HEK293T (cell line): ENCODE measurements at regions not wholly inside any gene's neighbourhood (a gene's known extent, or its start where the extent isn't known, plus 50 kb on each side); places are given as distances from the start of the nearest gene placed in this dataset.

ENCODE experiments used
- ARNT ChIP-seq: fragments of 450-650 bp; IDR thresholded peaks from 2 replicates; pipeline ENCODE4 v1.6.1; 2017; ENCODE audit warnings: mild to moderate bottlenecking
- BHLHE40 ChIP-seq: fragments of 450-650 bp; IDR thresholded peaks from 2 replicates; pipeline ENCODE4 v1.6.1; 2016; ENCODE audit warnings: mild to moderate bottlenecking, moderate library complexity, borderline replicate concordance
- ELF4 ChIP-seq: fragments of 450-650 bp; IDR thresholded peaks from 2 replicates; pipeline ENCODE4 v1.6.1; 2017; ENCODE audit warnings: antibody characterized with exemption
- FOXA1 ChIP-seq: fragments of 450-650 bp; IDR thresholded peaks from 2 replicates; pipeline ENCODE4 v1.6.1; 2016; ENCODE audit warnings: mild to moderate bottlenecking
- FOXK2 ChIP-seq: fragments of 450-650 bp; IDR thresholded peaks from 2 replicates; pipeline ENCODE4 v1.6.1; 2016; ENCODE audit warnings: mild to moderate bottlenecking
- FOXM1 ChIP-seq: fragments of 450-650 bp; IDR thresholded peaks from 2 replicates; pipeline ENCODE4 v1.6.1; 2017; ENCODE audit warnings: mild to moderate bottlenecking, borderline replicate concordance
- HDGF ChIP-seq: fragments of 450-650 bp; IDR thresholded peaks from 2 replicates; pipeline ENCODE4 v1.6.1; 2017; ENCODE audit warnings: antibody characterized with exemption, borderline replicate concordance
- NFRKB ChIP-seq: fragments of 450-650 bp; IDR thresholded peaks from 2 replicates; pipeline ENCODE4 v1.6.1; 2016; ENCODE audit warnings: mild to moderate bottlenecking, moderate library complexity
- PKNOX1 ChIP-seq: fragments of 450-650 bp; IDR thresholded peaks from 2 replicates; pipeline ENCODE4 v1.6.1; 2016
- SP1 ChIP-seq: fragments of 450-650 bp; IDR thresholded peaks from 2 replicates; pipeline ENCODE4 v1.6.1; 2017
- SUZ12 ChIP-seq: fragments of 450-650 bp; IDR thresholded peaks from 2 replicates; pipeline ENCODE4 v1.6.1; 2016; ENCODE audit warnings: mild to moderate bottlenecking
- TARDBP ChIP-seq: fragments of 450-650 bp; IDR thresholded peaks from 2 replicates; pipeline ENCODE4 v1.6.1; 2016
- ZNF384 ChIP-seq: fragments of 450-650 bp; IDR thresholded peaks from 2 replicates; pipeline ENCODE4 v1.6.1; 2016

DNA sequence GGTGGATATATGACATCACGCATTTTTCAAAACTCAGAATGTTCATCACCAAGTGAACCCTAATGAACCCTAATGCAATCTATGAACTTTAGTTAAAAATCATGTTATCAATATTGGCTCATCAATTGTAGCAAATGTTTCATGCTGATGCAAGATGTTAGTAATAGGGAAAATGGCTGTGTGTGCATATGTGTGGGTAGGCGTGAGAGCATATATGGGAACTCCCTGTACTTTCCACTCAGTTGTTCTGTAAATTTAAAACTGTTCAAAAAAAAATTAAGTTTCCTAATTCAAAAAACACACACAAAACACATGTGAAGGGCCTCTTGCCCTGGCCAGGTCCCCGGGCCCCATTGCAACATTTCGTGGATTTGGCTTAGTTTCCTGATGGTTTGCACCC, 89.7 kb upstream of the PROK2 start:
- no peak for TF ChIP-seq NFRKB
- TF ChIP-seq BHLHE40, result no peak
- no peak for TF ChIP-seq TARDBP
- TF ChIP-seq PKNOX1, result no peak
- TF ChIP-seq FOXM1, result no peak
- TF ChIP-seq FOXA1, result no peak
- no peak for TF ChIP-seq HDGF
- no peak for TF ChIP-seq SUZ12
- TF ChIP-seq SP1, result no peak
- no peak for TF ChIP-seq FOXK2
- no peak for TF ChIP-seq ARNT
- no peak for TF ChIP-seq ZNF384
- TF ChIP-seq ELF4, result no peak
